ENCODE measurements at regions not wholly inside any gene's neighbourhood (a gene's known extent, or its start where the extent isn't known, plus 50 kb on each side); places are given as distances from the start of the nearest gene placed in this dataset.
A peak's percentile ranks its signal among the peaks of the same experiment; 100 is the strongest.

GRCh38 chr1:221841983-221842335 lies 100.1 kb upstream of the DUSP10 start:
- H3K9me3 ChIP-seq: no peaks in the 10 kb centered on the region
- H3K4me1 ChIP-seq: no peaks in the 10 kb centered on the region
- intact Hi-C loops (cut with DNase I): no loop called here
- H3K27ac ChIP-seq: no peak overlapping the region
- H3K9ac ChIP-seq (ENCODE audit: low read depth in 2 of 2, low read length in 2 of 2): no peak overlapping the region
- H3K4me3 ChIP-seq: no peak overlapping the region
- no peaks in the 10 kb centered on the region for H3K27me3 ChIP-seq
- H3K36me3 ChIP-seq: no peaks in the 10 kb centered on the region
- no peak for DNase-seq
- no peak for TF ChIP-seq CTCF (IDR thresholded peaks at IDR 0.05)

DNA sequence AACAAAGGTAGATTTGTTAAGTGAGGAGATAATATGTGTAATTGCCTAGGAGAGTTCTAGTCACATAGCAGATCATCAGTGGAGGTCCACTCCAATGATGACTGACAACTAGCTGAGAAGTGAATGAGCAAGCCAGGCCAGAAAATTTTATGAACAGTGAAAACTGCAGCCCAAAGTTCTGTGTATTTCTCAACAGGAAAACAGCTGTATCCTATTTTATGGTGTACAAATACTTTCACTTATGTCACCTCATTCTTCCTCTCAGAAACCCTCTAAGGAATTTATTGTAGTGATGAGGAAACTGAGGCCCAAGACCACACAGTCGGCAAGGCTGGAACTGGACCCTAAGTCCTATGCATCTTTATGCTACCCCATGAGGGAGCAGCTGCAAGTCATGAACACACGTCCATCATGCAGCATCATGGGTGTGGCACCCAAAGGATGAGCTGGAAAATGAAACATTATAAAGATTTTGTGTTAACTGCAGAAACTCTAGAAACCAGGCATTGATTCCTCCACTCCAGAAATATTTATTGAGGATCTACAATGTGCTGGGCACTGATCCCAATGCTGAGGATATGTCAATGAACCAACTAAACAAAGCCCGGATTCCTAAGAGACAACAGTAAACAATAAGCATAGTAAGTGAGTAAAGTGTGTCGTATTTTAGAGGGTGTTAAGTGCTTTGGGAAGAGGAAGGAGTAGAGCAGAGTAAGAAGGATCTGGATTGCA lies 99.5 kb upstream of the DUSP10 start:
- TF ChIP-seq CTCF (IDR thresholded peaks at IDR 0.05): no peak
- no peak for DNase-seq
- Histone ChIP-seq H3K9ac (ENCODE audit: low read depth in 2 of 2, low read length in 2 of 2) (no peak overlapping the region), H3K4me1 (no peaks in the 10 kb centered on the region), H3K4me3 (no peak overlapping the region), H3K27me3 (no peaks in the 10 kb centered on the region), H3K36me3 (no peaks in the 10 kb centered on the region), H3K9me3 (no peaks in the 10 kb centered on the region), H3K27ac (no peak overlapping the region)
- intact Hi-C loops (cut with DNase I): no loop called here

DNA sequence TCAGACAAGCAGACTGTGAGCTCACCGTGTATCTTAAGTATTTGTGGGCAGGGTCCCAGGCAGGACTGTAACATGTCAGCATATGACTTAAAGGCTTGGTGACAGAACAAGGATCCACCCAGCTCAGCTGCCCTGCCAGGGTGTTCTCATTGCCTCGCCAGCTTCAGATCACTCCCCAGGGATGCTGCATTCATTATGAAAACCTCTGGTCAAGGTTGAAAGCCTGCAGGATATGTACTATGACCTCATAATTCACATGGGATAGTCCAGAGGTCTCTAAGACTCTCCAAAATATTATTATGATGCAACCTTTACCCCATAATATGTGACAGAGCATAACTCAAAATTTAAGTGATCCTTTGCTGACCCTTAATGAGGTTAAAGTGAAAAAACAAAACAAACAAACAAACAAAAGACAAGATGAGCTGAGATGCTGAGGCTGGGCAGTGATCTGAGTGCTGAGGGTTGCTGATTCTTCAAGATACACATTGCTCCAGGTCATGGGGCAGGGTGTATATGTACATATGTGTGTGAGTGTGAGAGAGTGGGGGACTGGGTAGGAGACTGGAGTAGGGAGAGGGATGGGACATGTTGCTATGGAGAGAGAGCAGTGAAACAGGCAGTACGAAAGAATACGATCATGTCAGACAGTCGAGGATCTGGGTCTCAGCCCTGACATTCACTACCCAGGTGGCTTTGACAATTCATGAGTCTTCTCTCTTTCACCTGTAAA lies 98.8 kb upstream of the DUSP10 start:
- no peak overlapping the region for H3K27ac ChIP-seq
- TF ChIP-seq CTCF (IDR thresholded peaks at IDR 0.05): no peak
- no peak overlapping the region for H3K4me3 ChIP-seq
- no peaks in the 10 kb centered on the region for H3K36me3 ChIP-seq
- no peaks in the 10 kb centered on the region for H3K9me3 ChIP-seq
- no peak for DNase-seq
- H3K9ac ChIP-seq (ENCODE audit: low read depth in 2 of 2, low read length in 2 of 2): no peak overlapping the region
- intact Hi-C loops (cut with DNase I): no loop called here
- no peaks in the 10 kb centered on the region for H3K27me3 ChIP-seq
- H3K4me1 ChIP-seq: no peaks in the 10 kb centered on the region

DNA sequence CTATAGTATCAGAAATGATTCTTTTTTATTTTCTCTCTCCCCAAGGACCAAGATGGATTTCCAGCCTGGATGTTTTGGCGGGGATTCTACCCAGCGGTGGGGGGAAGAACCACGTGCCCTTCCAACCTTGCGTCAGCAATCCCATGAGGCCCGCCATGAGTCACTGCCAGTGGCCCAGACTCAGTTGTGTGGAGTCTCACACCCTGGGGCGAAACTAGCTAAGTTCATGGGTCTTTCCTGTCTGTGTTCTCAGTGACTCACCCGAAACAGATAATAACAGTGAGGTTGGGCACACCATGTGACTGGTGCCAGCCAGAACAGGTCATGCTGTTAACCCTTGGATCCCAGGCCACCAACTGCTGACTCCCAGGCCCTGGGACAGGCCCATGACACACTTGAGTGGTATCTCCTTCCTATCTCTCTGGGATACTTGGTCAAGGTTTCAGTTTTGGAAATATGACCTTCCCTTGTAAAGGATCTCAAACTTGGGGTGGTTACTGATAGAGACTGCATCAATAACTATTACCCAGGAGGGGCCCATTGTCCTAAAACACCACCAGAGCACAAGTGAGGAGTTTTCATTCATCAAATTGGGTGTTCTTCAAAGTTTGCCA lies 98.0 kb upstream of the DUSP10 start:
- no peaks in the 10 kb centered on the region for H3K36me3 ChIP-seq
- H3K9me3 ChIP-seq: no peaks in the 10 kb centered on the region
- H3K4me1 ChIP-seq: no peaks in the 10 kb centered on the region
- no peak overlapping the region for H3K27ac ChIP-seq
- peak; percentile 27 for DNase-seq
- no peak overlapping the region for H3K4me3 ChIP-seq
- H3K27me3 ChIP-seq: no peaks in the 10 kb centered on the region
- no peak overlapping the region for H3K9ac ChIP-seq (ENCODE audit: low read depth in 2 of 2, low read length in 2 of 2)
- intact Hi-C loops (cut with DNase I): no loop called here
- no peak for TF ChIP-seq CTCF (IDR thresholded peaks at IDR 0.05)

GRCh38 chr1:221839321-221839720 lies 97.4 kb upstream of the DUSP10 start:
- no peak overlapping the region for H3K4me3 ChIP-seq
- no peak for DNase-seq
- no peaks in the 10 kb centered on the region for H3K4me1 ChIP-seq
- no peak overlapping the region for H3K27ac ChIP-seq
- no peaks in the 10 kb centered on the region for H3K36me3 ChIP-seq
- no peak overlapping the region for H3K9ac ChIP-seq (ENCODE audit: low read depth in 2 of 2, low read length in 2 of 2)
- H3K9me3 ChIP-seq: no peaks in the 10 kb centered on the region
- intact Hi-C loops (cut with DNase I): no loop called here
- no peaks in the 10 kb centered on the region for H3K27me3 ChIP-seq
- TF ChIP-seq CTCF (IDR thresholded peaks at IDR 0.05): no peak
